GM12878 (cell line): ENCODE measurements at regions not wholly inside any gene's neighbourhood (a gene's known extent, or its start where the extent isn't known, plus 50 kb on each side); places are given as distances from the start of the nearest gene placed in this dataset.

ENCODE experiments used
- ATAC-seq: fragments of 200-7000 bp; cut with Tn5 transposase; 3 replicates; pipeline ENCODE4 v1.9.1; 2020; ENCODE audit warnings: mild to moderate bottlenecking, moderate library complexity
- BruUV-seq: library from RNA; stranded (reverse); fragments of 400-500 nt; replicated peaks from 2 replicates; lab custom pipeline; 2021; lab: Mats Ljungman, UMichigan
- CTCF ChIA-PET: fragments of 300-600 bp; sonication (Branson Sonifier 250); formaldehyde crosslinking; extraction: SDS; loops from one replicate; lab custom pipeline; 2021; ENCODE audit warnings: inconsistent platforms; lab: Yijun Ruan, JAX
- POLR2A ChIA-PET: fragments of 350-600 bp; formaldehyde crosslinking; extraction: SDS; loops from one replicate; lab custom pipeline; 2021; ENCODE audit warnings: inconsistent platforms; lab: Charles Lee
- RAD21 ChIA-PET: fragments of 300-600 bp; sonication (Branson Sonifier 250); formaldehyde crosslinking; loops from one replicate; lab custom pipeline; 2023; ENCODE audit warnings: antibody characterized with exemption; ENCODE audit not compliant: unreplicated experiment; lab: Charles Lee
- SMC1A ChIA-PET: fragments of 300-600 bp; sonication (Branson Sonifier 250); formaldehyde crosslinking; loops from one replicate; lab custom pipeline; 2023; ENCODE audit not compliant: unreplicated experiment, uncharacterized antibody; lab: Charles Lee
- DNase-seq: peaks from one replicate; pipeline ENCODE4 v3.0.0-alpha.2; 2011; ENCODE audit warnings: low read depth, low spot score
- FAIRE-seq: peaks from 3 replicates; lab custom pipeline; 2011; peaks lifted over from hg19 to GRCh38; lab: Jason Lieb, UNC
- H2AFZ ChIP-seq: 2 replicates; pipeline ENCODE4 v1.6.0; 2011; ENCODE audit warnings: low read depth, low read length, control low read depth; ENCODE audit not compliant: control insufficient read depth
- H3K27ac ChIP-seq: 2 replicates; pipeline ENCODE4 v1.5.1; 2011; ENCODE audit warnings: control low read depth; ENCODE audit not compliant: control insufficient read depth, insufficient read depth
- H3K27me3 ChIP-seq, 2 experiments: replicated peaks in 1 of 2; 2 replicates each; pipeline versions ENCODE4 v1.6.0 to v1.6.1; 2011; ENCODE audit warnings: low read length in 1 of 2; ENCODE audit not compliant: control insufficient read depth in 2 of 2, insufficient read depth in 2 of 2
- H3K36me3 ChIP-seq, 2 experiments: 2 replicates each; pipeline ENCODE4 v1.5.1; 2011; ENCODE audit warnings: low read length in 1 of 2; ENCODE audit not compliant: control insufficient read depth in 2 of 2, insufficient read depth in 2 of 2
- H3K4me1 ChIP-seq: 2 replicates; pipeline ENCODE4 v1.6.1; 2011; ENCODE audit warnings: mild to moderate bottlenecking, low read length, moderate library complexity, mixed read lengths; ENCODE audit not compliant: control insufficient read depth, insufficient read depth
- H3K4me2 ChIP-seq: 2 replicates; pipeline ENCODE4 v1.6.0; 2011; ENCODE audit warnings: control low read depth; ENCODE audit not compliant: control insufficient read depth, insufficient read depth
- H3K4me3 ChIP-seq: fragments of 200-600 bp; sonication (generic); 2 replicates; pipeline ENCODE4 v1.5.1; 2016
- H3K79me2 ChIP-seq: 2 replicates; pipeline ENCODE4 v1.6.0; 2011; ENCODE audit warnings: low read length; ENCODE audit not compliant: control insufficient read depth, insufficient read depth
- H3K9ac ChIP-seq: 2 replicates; pipeline ENCODE4 v1.8.0; 2011; ENCODE audit warnings: low read length, control low read depth, mixed read lengths; ENCODE audit not compliant: control insufficient read depth, insufficient read depth
- H3K9me3 ChIP-seq: replicated peaks from 3 replicates; pipeline ENCODE4 v1.5.1; 2011; ENCODE audit warnings: mild to moderate bottlenecking, low read length; ENCODE audit not compliant: control insufficient read depth, insufficient read depth
- H4K20me1 ChIP-seq: 2 replicates; pipeline ENCODE4 v1.6.0; 2011; ENCODE audit not compliant: control insufficient read depth, insufficient read depth
- KAT2A ChIP-seq: conservative IDR thresholded peaks from 2 replicates; pipeline ENCODE4 v1.6.1; 2011; ENCODE audit warnings: low read depth, low read length; ENCODE audit not compliant: control insufficient read depth
- NFYB ChIP-seq: IDR thresholded peaks from 2 replicates; pipeline ENCODE4 v1.6.1; 2011; ENCODE audit warnings: low read depth, mild to moderate bottlenecking, low read length, improper control_type of control experiment, moderate library complexity; ENCODE audit not compliant: insufficient read depth
- ZNF592 ChIP-seq: fragments of 450-650 bp; IDR thresholded peaks from 2 replicates; pipeline ENCODE4 v1.6.1; 2017; ENCODE audit warnings: mild to moderate bottlenecking, moderate library complexity
- WGBS: methylation state at CpG from one replicate; pipeline ENCODE4 v1.1.6; 2016; ENCODE audit warnings: low lambda C conversion rate; ENCODE audit not compliant: insufficient replicate concordance, insufficient coverage; ENCODE audit errors: missing lambda C conversion rate; 5-methylcytosine and 5-hydroxymethylcytosine counted together
- in situ Hi-C: fragments of 300-500 bp; cut with MboI; formaldehyde crosslinking; loops from 9 replicates; pipeline ENCODE4 v1.14.3; 2018; ENCODE audit warnings: mixed read lengths
- intact Hi-C: fragments of 100-400 bp; cut with micrococcal nuclease; formaldehyde crosslinking; loops from one replicate; pipeline ENCODE4 v1.14.2; 2022; ENCODE audit not compliant: unreplicated experiment

DNA sequence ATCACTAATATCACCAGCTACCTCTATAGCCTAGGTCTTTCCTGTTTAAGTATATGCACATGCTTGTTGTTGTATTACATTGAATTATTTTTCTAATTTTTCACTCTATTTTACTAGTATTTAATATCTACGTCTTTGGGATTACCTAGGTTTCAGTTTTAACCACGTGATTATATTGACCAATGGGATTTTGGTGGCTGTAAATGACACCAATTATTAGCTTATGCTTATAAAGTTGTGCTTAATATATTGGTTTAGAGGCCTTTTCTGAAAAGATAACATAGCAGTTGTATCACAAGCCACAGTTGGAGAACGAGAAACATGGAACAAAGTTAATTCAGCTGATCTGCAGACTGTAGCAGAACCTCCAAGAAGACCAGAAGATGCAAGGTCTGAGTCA, 104.8 kb upstream of the PRDM9 start:
- ChIA-PET SMC1A (interaction anchor here (1.2 to 1.8 kb wide), 4 partner anchors 9 to 26 kb away, joined by 3 to 4 read pairs (median 3); no protein-coding TSS in a partner anchor), CTCF (interaction anchor here (0.6 kb wide), 1 partner anchor 37 kb away, joined by 3 read pairs; no protein-coding TSS in a partner anchor), POLR2A (no interaction called here), RAD21 (interaction anchor here (1.1 kb wide), 1 partner anchor 13 kb away, joined by 3 read pairs; no protein-coding TSS in a partner anchor)
- ATAC-seq (no peak), DNase-seq (no peak), FAIRE-seq (no peak)
- Histone ChIP-seq H3K27ac (no peak overlapping the region), H3K9ac (no peak overlapping the region), H3K4me2 (no peak overlapping the region), H2AFZ (no peak overlapping the region), H4K20me1 (no peaks in the 10 kb centered on the region), H3K27me3 (no peaks in the 10 kb centered on the region), H3K4me1 (no peaks in the 10 kb centered on the region), H3K9me3 (no peaks in the 10 kb centered on the region), H3K36me3 (no peaks in the 10 kb centered on the region), H3K4me3 (no peak overlapping the region), H3K79me2 (no peaks in the 10 kb centered on the region)
- WGBS, result 2% methylated on average over 3 of the region's 3 CpGs
- no peak for TF ChIP-seq ZNF592
- peak; percentile 62; the same call in 1 of the 2 replicates for TF ChIP-seq NFYB
- no peak for TF ChIP-seq KAT2A
- intact Hi-C loops, result no loop called here
- no TSS peak for BruUV-seq
- in situ Hi-C loops, result no loop called here
